ENCODE measurements at regions not wholly inside any gene's neighbourhood (a gene's known extent, or its start where the extent isn't known, plus 50 kb on each side); places are given as distances from the start of the nearest gene placed in this dataset.

DNA sequence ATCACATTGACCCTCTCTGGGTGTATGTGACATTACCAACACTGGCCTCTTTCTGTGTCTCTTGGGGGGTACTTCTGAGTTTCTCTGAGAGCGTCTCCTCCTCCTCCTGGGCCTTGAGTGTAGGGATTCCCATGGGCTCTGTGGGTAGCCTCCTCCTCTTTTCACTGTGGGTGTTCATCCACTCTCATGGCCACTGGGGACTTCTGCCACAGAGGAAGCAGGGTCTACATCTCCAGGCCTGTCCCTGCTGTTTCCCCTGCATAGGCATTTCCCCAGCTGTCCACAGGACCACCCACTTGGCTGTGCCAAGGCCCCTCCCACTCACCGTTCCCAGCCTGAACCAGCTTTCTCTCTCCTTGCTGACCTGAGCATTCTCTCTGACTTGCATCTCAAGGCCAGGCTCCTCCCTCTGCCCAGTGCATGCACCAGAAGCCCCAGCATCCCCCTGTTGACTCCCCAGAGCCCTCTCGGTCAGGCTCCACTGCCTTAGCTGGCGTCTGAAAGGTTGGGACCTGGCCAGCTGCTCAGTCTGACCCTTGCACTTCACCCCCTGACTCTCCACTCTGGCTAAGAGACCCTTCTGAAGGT, 487.6 kb downstream of the GLRX3 start:
- Mint-ChIP-seq H3K27me3 (ENCODE audit: insufficient read depth, unreplicated experiment) (no peaks in the 10 kb centered on the region), H3K4me3 (ENCODE audit: unreplicated experiment) (no peak overlapping the region), H3K9me3 (ENCODE audit: unreplicated experiment) (no peaks in the 10 kb centered on the region), H3K36me3 (ENCODE audit: insufficient read depth, unreplicated experiment) (peaks cover 8% of the 10 kb centered on the region), H3K4me1 (ENCODE audit: insufficient read depth, unreplicated experiment) (peaks cover 49% of the 10 kb centered on the region), H3K27ac (ENCODE audit: low read depth, unreplicated experiment) (no peak overlapping the region)
- TF ChIP-seq, protein P1, sequence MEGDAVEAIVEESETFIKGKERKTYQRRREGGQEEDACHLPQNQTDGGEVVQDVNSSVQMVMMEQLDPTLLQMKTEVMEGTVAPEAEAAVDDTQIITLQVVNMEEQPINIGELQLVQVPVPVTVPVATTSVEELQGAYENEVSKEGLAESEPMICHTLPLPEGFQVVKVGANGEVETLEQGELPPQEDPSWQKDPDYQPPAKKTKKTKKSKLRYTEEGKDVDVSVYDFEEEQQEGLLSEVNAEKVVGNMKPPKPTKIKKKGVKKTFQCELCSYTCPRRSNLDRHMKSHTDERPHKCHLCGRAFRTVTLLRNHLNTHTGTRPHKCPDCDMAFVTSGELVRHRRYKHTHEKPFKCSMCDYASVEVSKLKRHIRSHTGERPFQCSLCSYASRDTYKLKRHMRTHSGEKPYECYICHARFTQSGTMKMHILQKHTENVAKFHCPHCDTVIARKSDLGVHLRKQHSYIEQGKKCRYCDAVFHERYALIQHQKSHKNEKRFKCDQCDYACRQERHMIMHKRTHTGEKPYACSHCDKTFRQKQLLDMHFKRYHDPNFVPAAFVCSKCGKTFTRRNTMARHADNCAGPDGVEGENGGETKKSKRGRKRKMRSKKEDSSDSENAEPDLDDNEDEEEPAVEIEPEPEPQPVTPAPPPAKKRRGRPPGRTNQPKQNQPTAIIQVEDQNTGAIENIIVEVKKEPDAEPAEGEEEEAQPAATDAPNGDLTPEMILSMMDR (IDR thresholded peaks at IDR 0.05; ENCODE audit: unreplicated experiment), result no peak
- POLR2A ChIA-PET, result no interaction called here
- no peak for DNase-seq (ENCODE audit: unreplicated experiment)
- BruUV-seq (replicated peaks), result no TSS peak
- CTCF ChIA-PET, result no interaction called here
- intact Hi-C loops (cut with micrococcal nuclease), result no loop called here

DNA sequence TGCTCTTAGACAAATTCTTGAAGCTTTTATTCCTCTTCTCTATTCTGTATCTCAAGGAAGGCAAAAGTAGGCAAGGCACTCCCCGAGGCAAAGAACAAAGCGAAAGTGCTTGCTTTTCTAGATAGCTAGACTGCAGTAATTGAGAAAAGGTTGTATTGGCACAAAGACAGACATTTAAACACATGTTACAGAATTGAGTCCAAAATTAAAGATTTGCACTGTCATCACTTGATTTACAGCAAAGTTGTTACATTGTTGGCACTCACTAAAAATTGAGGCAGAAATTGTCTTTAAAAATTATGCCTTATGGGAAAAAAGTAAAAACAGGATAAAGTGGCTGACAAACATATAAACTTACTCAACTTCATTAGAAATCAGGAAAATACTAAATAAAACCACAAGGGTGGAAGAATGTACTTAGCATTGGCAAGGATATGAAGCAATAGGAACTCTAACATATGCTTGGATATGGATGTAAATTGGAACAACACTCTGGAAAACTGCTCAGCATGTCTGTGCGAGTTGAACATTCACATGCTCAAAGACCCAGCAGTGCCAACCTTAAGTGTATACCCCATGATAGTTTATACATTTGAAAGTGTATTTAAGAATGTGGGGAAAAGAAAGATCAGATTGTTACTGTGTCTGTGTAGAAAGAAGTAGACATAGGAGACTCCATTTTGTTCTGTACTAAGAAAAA, 491.3 kb downstream of the GLRX3 start:
- TF ChIP-seq, protein P1 (IDR thresholded peaks at IDR 0.05; ENCODE audit: unreplicated experiment), result no peak
- ChIA-PET CTCF (interaction anchor here (0.6 kb wide), 1 partner anchor 65 kb away, joined by 3 read pairs; no protein-coding TSS in a partner anchor), POLR2A (interaction anchor here (0.8 to 1.1 kb wide), 2 partner anchors 10 to 11 kb away, joined by 3 read pairs; no protein-coding TSS in a partner anchor)
- BruUV-seq (replicated peaks), result no TSS peak
- peaks cover 8% of the 10 kb centered on the region for H3K9me3 Mint-ChIP-seq (ENCODE audit: unreplicated experiment)
- peaks cover 30% of the 10 kb centered on the region for H3K4me1 Mint-ChIP-seq (ENCODE audit: insufficient read depth, unreplicated experiment)
- intact Hi-C loops (cut with micrococcal nuclease), result no loop called here
- H3K4me3 Mint-ChIP-seq (ENCODE audit: unreplicated experiment), result peak overlapping the region; percentile 59
- DNase-seq (ENCODE audit: unreplicated experiment), result no peak
- peaks cover 4% of the 10 kb centered on the region for H3K36me3 Mint-ChIP-seq (ENCODE audit: insufficient read depth, unreplicated experiment)
- H3K27ac Mint-ChIP-seq (ENCODE audit: low read depth, unreplicated experiment), result peak overlapping the region; percentile 41
- no peaks in the 10 kb centered on the region for H3K27me3 Mint-ChIP-seq (ENCODE audit: insufficient read depth, unreplicated experiment)

DNA sequence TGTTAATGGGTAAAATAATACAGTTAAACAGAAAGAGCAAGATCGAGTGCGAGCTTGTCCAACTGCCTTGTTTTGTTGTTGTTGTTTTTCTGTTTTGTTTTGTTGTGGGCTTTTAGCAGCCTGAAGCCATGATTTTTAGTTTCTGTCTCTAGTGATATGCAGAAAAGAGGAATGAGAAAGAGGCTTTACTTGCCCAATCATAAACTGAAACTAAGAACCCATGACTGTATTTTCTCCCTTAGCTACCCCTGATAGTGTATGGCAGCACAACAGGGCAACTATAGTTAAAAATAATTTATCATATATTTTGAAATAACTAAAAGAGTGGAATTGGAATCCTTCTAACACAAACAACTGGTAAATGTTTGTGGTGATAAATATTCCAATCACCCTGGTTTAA, 493.9 kb downstream of the GLRX3 start:
- intact Hi-C loops (cut with micrococcal nuclease), result no loop called here
- Mint-ChIP-seq H3K36me3 (ENCODE audit: insufficient read depth, unreplicated experiment) (no peaks in the 10 kb centered on the region), H3K27ac (ENCODE audit: low read depth, unreplicated experiment) (peak overlapping the region; percentile 40), H3K4me1 (ENCODE audit: insufficient read depth, unreplicated experiment) (peaks cover 28% of the 10 kb centered on the region), H3K9me3 (ENCODE audit: unreplicated experiment) (peaks cover 14% of the 10 kb centered on the region), H3K4me3 (ENCODE audit: unreplicated experiment) (no peak overlapping the region), H3K27me3 (ENCODE audit: insufficient read depth, unreplicated experiment) (no peaks in the 10 kb centered on the region)
- BruUV-seq (replicated peaks), result no TSS peak
- CTCF ChIA-PET, result interaction anchor here (0.6 kb wide), 1 partner anchor 16 kb away, joined by 4 read pairs; no protein-coding TSS in a partner anchor
- no peak for DNase-seq (ENCODE audit: unreplicated experiment)
- TF ChIP-seq, protein P1 (IDR thresholded peaks at IDR 0.05; ENCODE audit: unreplicated experiment), result no peak
- POLR2A ChIA-PET, result interaction anchor here (0.6 kb wide), 1 partner anchor 227 kb away, joined by 4 read pairs; no protein-coding TSS in a partner anchor

All from MCF 10A (cell line).